Stimulated activated CD4-positive, alpha-beta T cell treated with anti-CD3 and anti-CD28 coated beads, Interleukin-12 subunit alpha, Interleukin-12 subunit beta, amount 100 ng/mL, for 24 hours (primary cell): ENCODE measurements at regions not wholly inside any gene's neighbourhood (a gene's known extent, or its start where the extent isn't known, plus 50 kb on each side); places are given as distances from the start of the nearest gene placed in this dataset.

Source experiments
- DNase-seq, 2 experiments: peaks; one replicate each; pipeline ENCODE4 v3.0.0-alpha.2; 2020; ENCODE audit warnings: low read depth in 2 of 2

GRCh38 chr17:79220201-79220712 lies 145.6 kb downstream of the ENGASE start:
- DNase-seq = no peak

GRCh38 chr17:79219208-79219935 lies 144.7 kb downstream of the ENGASE start:
- no peak for DNase-seq

GRCh38 chr17:79218825-79219200 lies 144.2 kb downstream of the ENGASE start:
- DNase-seq = no peak

- DNase-seq = no peak
Observed at GRCh38 chr17:79218175-79218824, 143.7 kb downstream of the ENGASE start.

- DNase-seq = no peak
Observed at GRCh38 chr17:79217473-79218135, 143.0 kb downstream of the ENGASE start.

- DNase-seq = no peak
Observed at GRCh38 chr17:79216826-79217225, 142.2 kb downstream of the ENGASE start.

- DNase-seq = no peak
Observed at GRCh38 chr17:79216391-79216790, 141.8 kb downstream of the ENGASE start.

- DNase-seq = no peak
Observed at GRCh38 chr17:79215631-79216030, 141.0 kb downstream of the ENGASE start.

GRCh38 chr17:79214940-79215604 lies 140.4 kb downstream of the ENGASE start:
- no peak for DNase-seq

GRCh38 chr17:79214459-79214858 lies 139.8 kb downstream of the ENGASE start:
- no peak for DNase-seq

GRCh38 chr17:79213305-79213704 lies 138.7 kb downstream of the ENGASE start:
- no peak for DNase-seq

GRCh38 chr17:79212149-79213087 lies 137.8 kb downstream of the ENGASE start:
- no peak for DNase-seq

- DNase-seq = no peak
Observed at GRCh38 chr17:79211061-79211770, 136.6 kb downstream of the ENGASE start.

GRCh38 chr17:79210638-79211037 lies 136.0 kb downstream of the ENGASE start:
- no peak for DNase-seq

- DNase-seq = no peak
Observed at GRCh38 chr17:79207960-79208359, 133.3 kb downstream of the ENGASE start.

- DNase-seq = no peak
Observed at GRCh38 chr17:79205688-79206205, 131.1 kb downstream of the ENGASE start.

- no peak for DNase-seq
Observed at GRCh38 chr17:79204261-79204660, 129.6 kb downstream of the ENGASE start.

GRCh38 chr17:79203657-79204056 lies 129.0 kb downstream of the ENGASE start:
- no peak for DNase-seq

GRCh38 chr17:79203016-79203415 lies 128.4 kb downstream of the ENGASE start:
- DNase-seq = no peak

- DNase-seq = no peak
Observed at GRCh38 chr17:79202480-79202879, 127.9 kb downstream of the ENGASE start.
